Loucy (cell line): ENCODE measurements at regions not wholly inside any gene's neighbourhood (a gene's known extent, or its start where the extent isn't known, plus 50 kb on each side); places are given as distances from the start of the nearest gene placed in this dataset.

Experiments
- H2AFZ ChIP-seq: fragments of 200-600 bp; sonication (generic); 2 replicates; pipeline ENCODE4 v1.6.0; 2016; ENCODE audit warnings: antibody characterized with exemption, mild to moderate bottlenecking, low read length, moderate library complexity
- H3F3A ChIP-seq: fragments of 200-600 bp; 2 replicates; pipeline ENCODE4 v1.6.0; 2016; ENCODE audit warnings: antibody characterized with exemption, low read depth, mild to moderate bottlenecking
- H3K27me3 ChIP-seq: fragments of 200-600 bp; sonication (generic); 2 replicates; pipeline ENCODE4 v1.6.1; 2014; ENCODE audit warnings: low read length, mild to moderate bottlenecking; ENCODE audit not compliant: insufficient read depth, poor library complexity, severe bottlenecking
- H3K36me3 ChIP-seq: fragments of 200-600 bp; sonication (generic); 2 replicates; pipeline ENCODE4 v1.6.1; 2016; ENCODE audit warnings: low read length; ENCODE audit not compliant: insufficient read depth
- H3K4me1 ChIP-seq: fragments of 200-600 bp; sonication (generic); 2 replicates; pipeline ENCODE4 v1.5.1; 2014; ENCODE audit warnings: low read length, mild to moderate bottlenecking; ENCODE audit not compliant: insufficient read depth, poor library complexity, severe bottlenecking
- H3K4me2 ChIP-seq: fragments of 200-600 bp; sonication (generic); 2 replicates; pipeline ENCODE4 v1.6.0; 2014; ENCODE audit warnings: antibody characterized with exemption, low read length, low read depth, mild to moderate bottlenecking; ENCODE audit not compliant: poor library complexity, severe bottlenecking
- H3K4me3 ChIP-seq: fragments of 200-600 bp; sonication (generic); 2 replicates; pipeline ENCODE4 v1.5.1; 2014; ENCODE audit warnings: low read length, mild to moderate bottlenecking, mixed read lengths; ENCODE audit not compliant: poor library complexity, severe bottlenecking
- H3K79me2 ChIP-seq: fragments of 200-600 bp; sonication (generic); 2 replicates; pipeline ENCODE4 v1.6.1; 2014; ENCODE audit warnings: low read length; ENCODE audit not compliant: insufficient read depth
- H3K9ac ChIP-seq: fragments of 200-600 bp; sonication (generic); 2 replicates; pipeline ENCODE4 v1.6.0; 2014; ENCODE audit warnings: mild to moderate bottlenecking, low read depth, low read length, moderate library complexity; ENCODE audit not compliant: poor library complexity, severe bottlenecking
- H3K9me2 ChIP-seq: fragments of 200-600 bp; sonication (generic); replicated peaks from 2 replicates; pipeline ENCODE4 v1.6.1; 2016; ENCODE audit warnings: low read depth, low read length, mixed read lengths
- H3K9me3 ChIP-seq: fragments of 200-600 bp; sonication (generic); 2 replicates; pipeline ENCODE4 v1.6.1; 2014; ENCODE audit warnings: mild to moderate bottlenecking, antibody characterized with exemption, low read length, low read depth; ENCODE audit not compliant: insufficient read depth
- H4K20me1 ChIP-seq: fragments of 200-600 bp; sonication (generic); 2 replicates; pipeline ENCODE4 v1.6.0; 2014; ENCODE audit warnings: antibody characterized with exemption, low read length, mild to moderate bottlenecking; ENCODE audit not compliant: insufficient read depth, poor library complexity, severe bottlenecking
- EZH2phosphoT487 ChIP-seq: fragments of 200-600 bp; IDR thresholded peaks from 2 replicates; pipeline ENCODE4 v1.6.1; 2018; ENCODE audit warnings: antibody characterized with exemption, mild to moderate bottlenecking, moderate library complexity, borderline replicate concordance
- TF ChIP-seq, protein P1 (sequence below): fragments of 200-600 bp; sonication (generic); conservative IDR thresholded peaks from 2 replicates; pipeline ENCODE4 v1.5.1; 2014; ENCODE audit warnings: mild to moderate bottlenecking, antibody characterized with exemption, low read length

DNA sequence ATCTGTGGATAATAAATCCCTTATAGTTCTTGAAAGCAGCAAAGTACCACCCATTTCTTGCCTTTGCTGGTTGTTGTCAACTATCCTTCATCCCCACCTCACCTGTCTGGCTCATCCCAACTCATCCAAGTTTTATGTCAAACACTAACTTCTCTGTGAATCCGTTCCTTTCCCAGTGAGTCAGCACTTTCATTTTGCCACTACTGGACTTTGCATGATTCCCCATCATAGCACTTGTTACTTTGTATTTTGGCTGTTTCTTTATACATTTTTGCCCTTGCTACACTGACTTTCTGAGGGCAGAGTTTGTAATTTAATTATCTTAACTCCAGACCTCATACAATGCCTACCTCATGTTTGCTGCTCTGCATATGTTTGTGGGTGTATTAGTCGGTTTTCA, 90.8 kb upstream of the RORA start:
- H3K9me3 ChIP-seq: no peaks in the 10 kb centered on the region
- no peak overlapping the region for H3K4me2 ChIP-seq
- no peak overlapping the region for H3K4me3 ChIP-seq
- H3K36me3 ChIP-seq: no peaks in the 10 kb centered on the region
- H2AFZ ChIP-seq: no peak overlapping the region
- TF ChIP-seq EZH2phosphoT487: no peak
- TF ChIP-seq, protein P1, sequence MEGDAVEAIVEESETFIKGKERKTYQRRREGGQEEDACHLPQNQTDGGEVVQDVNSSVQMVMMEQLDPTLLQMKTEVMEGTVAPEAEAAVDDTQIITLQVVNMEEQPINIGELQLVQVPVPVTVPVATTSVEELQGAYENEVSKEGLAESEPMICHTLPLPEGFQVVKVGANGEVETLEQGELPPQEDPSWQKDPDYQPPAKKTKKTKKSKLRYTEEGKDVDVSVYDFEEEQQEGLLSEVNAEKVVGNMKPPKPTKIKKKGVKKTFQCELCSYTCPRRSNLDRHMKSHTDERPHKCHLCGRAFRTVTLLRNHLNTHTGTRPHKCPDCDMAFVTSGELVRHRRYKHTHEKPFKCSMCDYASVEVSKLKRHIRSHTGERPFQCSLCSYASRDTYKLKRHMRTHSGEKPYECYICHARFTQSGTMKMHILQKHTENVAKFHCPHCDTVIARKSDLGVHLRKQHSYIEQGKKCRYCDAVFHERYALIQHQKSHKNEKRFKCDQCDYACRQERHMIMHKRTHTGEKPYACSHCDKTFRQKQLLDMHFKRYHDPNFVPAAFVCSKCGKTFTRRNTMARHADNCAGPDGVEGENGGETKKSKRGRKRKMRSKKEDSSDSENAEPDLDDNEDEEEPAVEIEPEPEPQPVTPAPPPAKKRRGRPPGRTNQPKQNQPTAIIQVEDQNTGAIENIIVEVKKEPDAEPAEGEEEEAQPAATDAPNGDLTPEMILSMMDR: no peak
- no peaks in the 10 kb centered on the region for H3K9me2 ChIP-seq
- H3K27me3 ChIP-seq: no peaks in the 10 kb centered on the region
- no peak overlapping the region for H3K9ac ChIP-seq
- no peaks in the 10 kb centered on the region for H3K79me2 ChIP-seq
- H3F3A ChIP-seq: no peaks in the 10 kb centered on the region
- no peaks in the 10 kb centered on the region for H4K20me1 ChIP-seq
- H3K4me1 ChIP-seq: no peaks in the 10 kb centered on the region

DNA sequence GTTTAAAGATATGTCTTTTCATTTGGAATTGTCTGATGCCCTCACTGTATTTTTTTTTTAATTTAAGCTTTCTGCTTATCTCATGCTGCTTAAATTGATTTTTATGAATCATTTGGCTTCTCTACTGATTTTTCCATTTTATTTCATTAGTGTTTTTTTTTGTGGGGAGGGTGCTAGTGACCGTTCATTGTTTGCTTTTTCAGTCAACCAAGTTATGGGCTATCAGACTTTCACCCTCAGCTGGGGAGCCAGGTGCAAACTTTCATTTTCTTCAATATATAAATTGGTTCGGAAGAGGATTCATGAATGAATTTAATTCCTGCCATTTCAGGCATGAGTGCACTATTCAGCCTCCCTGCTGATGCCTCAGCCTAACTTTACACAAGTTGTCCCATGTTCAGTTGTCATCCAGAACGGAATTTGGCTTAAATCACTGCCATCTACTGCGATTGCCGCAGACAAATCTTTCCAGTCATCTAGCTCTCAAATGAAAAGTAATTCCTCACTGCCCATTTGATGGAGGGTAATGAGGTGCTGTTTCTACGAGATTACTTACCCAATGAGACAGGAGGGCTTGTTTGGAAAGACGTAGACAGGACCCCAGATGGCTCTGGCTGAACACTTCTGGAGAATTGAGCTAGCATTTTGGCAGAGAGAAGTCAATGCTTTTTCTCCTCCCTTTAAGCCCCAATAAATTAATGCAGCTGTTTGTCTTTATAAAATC, 89.9 kb upstream of the RORA start:
- no peaks in the 10 kb centered on the region for H3K36me3 ChIP-seq

DNA sequence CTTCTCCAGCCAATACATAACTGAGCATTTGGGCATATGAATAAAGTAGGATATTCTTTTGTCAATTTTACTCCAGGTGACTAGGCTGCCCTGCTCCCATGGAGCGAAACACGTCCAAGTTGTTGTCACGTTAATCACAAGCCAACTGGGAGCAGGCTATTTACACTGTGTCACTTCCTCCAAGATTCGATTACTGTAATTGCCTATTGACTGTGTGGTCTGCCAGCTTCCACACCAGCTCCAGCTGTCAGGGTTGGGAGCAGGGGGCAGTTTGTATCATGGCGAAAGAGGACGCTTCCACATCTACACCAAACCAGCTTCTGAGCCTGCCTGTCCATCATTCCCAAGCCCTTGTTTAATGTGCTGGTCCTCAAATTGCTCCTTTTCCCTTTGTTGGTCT, 89.2 kb upstream of the RORA start:
- no peaks in the 10 kb centered on the region for H3K9me3 ChIP-seq
- TF ChIP-seq EZH2phosphoT487: no peak
- TF ChIP-seq, protein P1: no peak
- H3K4me2 ChIP-seq: no peak overlapping the region
- H3K36me3 ChIP-seq: no peaks in the 10 kb centered on the region
- H3K79me2 ChIP-seq: no peaks in the 10 kb centered on the region
- H4K20me1 ChIP-seq: no peaks in the 10 kb centered on the region
- H3K9me2 ChIP-seq: no peaks in the 10 kb centered on the region
- no peak overlapping the region for H3K9ac ChIP-seq
- H3K4me3 ChIP-seq: no peak overlapping the region
- H2AFZ ChIP-seq: no peak overlapping the region
- no peaks in the 10 kb centered on the region for H3K27me3 ChIP-seq
- no peaks in the 10 kb centered on the region for H3K4me1 ChIP-seq
- H3F3A ChIP-seq: no peaks in the 10 kb centered on the region

More for the DNA sequence above, 89.9 kb upstream of the RORA start:
- Histone ChIP-seq H3K4me1 (no peaks in the 10 kb centered on the region), H4K20me1 (no peaks in the 10 kb centered on the region), H3K9me2 (no peaks in the 10 kb centered on the region), H3K9ac (no peak overlapping the region), H3F3A (no peaks in the 10 kb centered on the region), H3K4me3 (no peak overlapping the region), H3K9me3 (no peaks in the 10 kb centered on the region), H3K79me2 (no peaks in the 10 kb centered on the region), H3K4me2 (no peak overlapping the region), H3K27me3 (no peaks in the 10 kb centered on the region), H2AFZ (no peak overlapping the region)
- TF ChIP-seq, protein P1: no peak
- TF ChIP-seq EZH2phosphoT487: no peak
